WI38 (cell line): ENCODE measurements at regions not wholly inside any gene's neighbourhood (a gene's known extent, or its start where the extent isn't known, plus 50 kb on each side); places are given as distances from the start of the nearest gene placed in this dataset.

ENCODE experiments used
- H3K4me3 ChIP-seq: 2 replicates; pipeline ENCODE4 v1.5.1; 2011; ENCODE audit warnings: low read depth, mild to moderate bottlenecking, control low read depth, low read length
- TF ChIP-seq, protein P1 (sequence below): IDR thresholded peaks from 2 replicates; pipeline ENCODE4 v1.5.1; 2012; ENCODE audit warnings: low read depth, mild to moderate bottlenecking, control low read depth, low read length

DNA sequence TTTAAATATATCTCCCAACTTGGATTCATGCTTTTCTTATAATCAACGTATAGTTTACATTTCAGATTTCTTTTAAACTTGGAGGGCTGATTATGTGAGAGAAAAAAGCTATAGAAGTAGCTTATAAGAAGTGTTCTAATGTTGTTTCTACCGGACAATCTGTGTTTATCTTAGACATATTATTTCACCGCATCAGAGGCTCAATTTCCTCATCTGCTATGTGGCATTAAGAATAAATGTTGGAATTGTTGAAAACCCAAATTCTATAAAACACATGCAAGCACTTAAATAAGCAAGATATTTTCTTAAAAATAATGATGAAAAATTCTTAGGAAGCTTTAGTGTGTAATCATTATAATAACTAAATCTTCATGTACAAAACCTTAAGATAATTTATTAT, 407.9 kb downstream of the HRH4 start:
- TF ChIP-seq, protein P1, sequence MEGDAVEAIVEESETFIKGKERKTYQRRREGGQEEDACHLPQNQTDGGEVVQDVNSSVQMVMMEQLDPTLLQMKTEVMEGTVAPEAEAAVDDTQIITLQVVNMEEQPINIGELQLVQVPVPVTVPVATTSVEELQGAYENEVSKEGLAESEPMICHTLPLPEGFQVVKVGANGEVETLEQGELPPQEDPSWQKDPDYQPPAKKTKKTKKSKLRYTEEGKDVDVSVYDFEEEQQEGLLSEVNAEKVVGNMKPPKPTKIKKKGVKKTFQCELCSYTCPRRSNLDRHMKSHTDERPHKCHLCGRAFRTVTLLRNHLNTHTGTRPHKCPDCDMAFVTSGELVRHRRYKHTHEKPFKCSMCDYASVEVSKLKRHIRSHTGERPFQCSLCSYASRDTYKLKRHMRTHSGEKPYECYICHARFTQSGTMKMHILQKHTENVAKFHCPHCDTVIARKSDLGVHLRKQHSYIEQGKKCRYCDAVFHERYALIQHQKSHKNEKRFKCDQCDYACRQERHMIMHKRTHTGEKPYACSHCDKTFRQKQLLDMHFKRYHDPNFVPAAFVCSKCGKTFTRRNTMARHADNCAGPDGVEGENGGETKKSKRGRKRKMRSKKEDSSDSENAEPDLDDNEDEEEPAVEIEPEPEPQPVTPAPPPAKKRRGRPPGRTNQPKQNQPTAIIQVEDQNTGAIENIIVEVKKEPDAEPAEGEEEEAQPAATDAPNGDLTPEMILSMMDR, result no peak
- no peak overlapping the region for H3K4me3 ChIP-seq

DNA sequence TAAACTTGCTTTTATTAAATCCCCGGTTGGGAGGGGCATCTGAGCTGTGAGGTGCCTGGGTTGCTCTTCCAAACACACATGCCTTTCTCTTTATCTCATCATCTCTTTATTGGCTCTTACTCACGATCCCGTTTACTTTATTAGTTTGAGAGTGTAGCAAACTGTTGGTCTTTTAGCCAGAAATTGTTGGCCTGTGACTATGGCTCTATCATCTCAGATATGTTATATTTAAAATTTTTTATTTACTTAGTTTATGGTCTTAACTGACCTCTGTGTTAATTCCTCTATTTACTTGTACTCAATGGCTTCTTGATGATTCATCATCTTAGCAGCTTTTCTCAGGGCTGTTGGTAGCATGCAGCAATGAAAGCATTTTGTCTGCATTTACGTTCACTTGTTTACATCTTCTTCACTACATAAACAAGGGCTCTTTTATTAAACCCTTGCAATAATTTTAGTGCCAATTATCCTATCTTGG, 408.4 kb downstream of the HRH4 start:
- H3K4me3 ChIP-seq, result no peak overlapping the region
- TF ChIP-seq, protein P1, result no peak

DNA sequence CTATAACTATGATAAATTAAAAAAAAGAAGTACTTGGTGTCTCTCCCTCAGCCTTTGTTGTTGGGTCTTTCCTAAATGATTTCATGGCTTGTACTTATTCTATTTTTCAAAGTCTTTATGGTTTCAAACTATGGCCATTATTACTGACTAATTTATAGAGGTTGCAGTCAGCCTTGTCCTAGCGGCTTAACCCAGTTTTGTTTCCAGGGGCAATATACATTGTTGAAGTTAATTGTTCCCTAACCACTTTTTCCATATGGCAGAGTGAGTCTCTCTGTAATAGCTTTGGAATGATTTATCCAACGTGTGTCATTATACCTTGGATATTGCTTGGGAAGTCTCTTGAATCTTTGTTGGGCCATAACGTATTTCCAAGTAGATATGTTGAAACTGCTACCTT, 408.8 kb downstream of the HRH4 start:
- TF ChIP-seq, protein P1, result no peak
- H3K4me3 ChIP-seq, result no peak overlapping the region

DNA sequence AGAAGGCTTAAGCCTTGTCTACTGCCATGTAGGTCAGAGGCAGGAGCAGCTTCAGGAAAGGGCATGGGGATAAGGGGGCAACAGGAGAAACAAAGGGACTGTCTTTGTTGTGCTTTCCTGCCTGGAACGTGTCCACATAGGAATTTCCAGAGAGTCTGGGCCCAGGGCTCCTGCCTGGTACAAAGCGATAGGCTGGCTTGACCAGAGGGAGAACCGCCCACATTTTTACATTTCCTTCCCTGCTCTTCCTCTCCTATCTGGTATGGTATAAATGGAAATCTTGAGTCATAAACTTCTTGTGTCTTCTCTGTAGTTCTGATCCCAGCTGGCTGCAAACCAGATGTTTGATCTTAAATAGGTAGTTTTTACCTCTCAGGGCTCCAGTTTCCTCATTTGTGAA, 414.8 kb downstream of the HRH4 start:
- H3K4me3 ChIP-seq, result no peak overlapping the region

DNA sequence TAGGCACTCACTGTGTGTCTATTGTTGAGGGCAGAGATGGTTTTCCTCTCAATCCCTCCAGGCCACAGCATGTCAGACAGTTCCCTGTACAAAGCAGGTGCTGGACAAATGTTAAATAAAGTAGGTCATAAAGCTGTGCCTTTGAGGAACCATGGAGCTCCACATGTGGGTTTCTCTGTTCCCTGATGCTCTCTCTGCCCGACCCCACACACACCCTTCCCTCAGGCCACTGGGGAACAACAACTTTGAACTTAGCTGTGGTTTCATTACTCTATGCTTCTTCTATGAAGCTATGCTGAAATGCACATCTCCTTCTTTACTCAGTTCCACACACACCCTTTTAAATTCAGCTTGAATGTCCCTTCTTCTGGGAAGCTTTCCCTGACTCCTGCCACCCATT, 415.3 kb downstream of the HRH4 start:
- TF ChIP-seq, protein P1, result no peak
- no peak overlapping the region for H3K4me3 ChIP-seq

More for the DNA sequence above, 414.8 kb downstream of the HRH4 start:
- TF ChIP-seq, protein P1, result no peak

DNA sequence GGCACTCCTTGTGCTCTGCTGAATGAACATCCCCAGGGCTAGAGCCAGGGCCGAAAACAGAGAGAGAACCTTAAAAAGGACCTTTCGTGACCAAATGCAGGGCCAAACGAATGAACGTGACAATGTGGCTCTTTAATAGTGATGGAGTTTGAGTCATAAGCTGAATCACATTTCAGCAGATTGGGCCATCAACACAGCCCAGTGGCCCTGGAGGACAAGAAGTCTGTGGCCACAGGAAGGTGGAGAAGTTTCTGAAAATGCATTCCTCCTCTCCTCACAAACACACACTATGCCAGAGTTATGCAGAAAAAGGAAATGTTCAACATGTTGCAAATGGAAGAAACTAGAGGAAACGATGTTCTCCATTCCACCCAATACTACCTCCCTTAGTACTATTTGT, 415.8 kb downstream of the HRH4 start:
- TF ChIP-seq, protein P1, result no peak
- no peak overlapping the region for H3K4me3 ChIP-seq

DNA sequence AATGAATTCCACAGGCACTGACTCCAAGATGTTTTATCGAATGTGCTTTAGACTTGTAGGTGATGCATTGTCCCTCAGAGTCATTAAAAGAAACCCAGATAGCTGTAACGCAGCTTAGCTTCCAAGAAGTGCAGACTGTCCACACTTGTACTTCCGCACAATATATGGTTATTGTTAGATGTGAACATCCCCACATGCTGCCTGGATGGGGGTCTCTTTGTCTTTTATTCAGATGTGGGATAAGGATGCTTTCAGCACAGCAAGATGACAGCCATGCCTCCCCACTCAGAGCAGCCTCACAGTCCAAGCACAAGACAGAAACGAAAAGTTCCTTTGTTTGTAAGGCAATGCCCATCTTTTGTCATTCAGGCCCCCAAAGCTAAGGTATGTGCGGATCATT, 416.6 kb downstream of the HRH4 start:
- H3K4me3 ChIP-seq, result no peak overlapping the region
- TF ChIP-seq, protein P1, result no peak
